Hindlimb muscle (tissue), 1 donor: ENCODE measurements at regions not wholly inside any gene's neighbourhood (a gene's known extent, or its start where the extent isn't known, plus 50 kb on each side); places are given as distances from the start of the nearest gene placed in this dataset.
A peak's percentile ranks its signal among the peaks of the same experiment; 100 is the strongest.

Experiments used
- DNase-seq: peaks from one replicate; pipeline ENCODE4 v3.0.0-alpha.2; 2013

DNA sequence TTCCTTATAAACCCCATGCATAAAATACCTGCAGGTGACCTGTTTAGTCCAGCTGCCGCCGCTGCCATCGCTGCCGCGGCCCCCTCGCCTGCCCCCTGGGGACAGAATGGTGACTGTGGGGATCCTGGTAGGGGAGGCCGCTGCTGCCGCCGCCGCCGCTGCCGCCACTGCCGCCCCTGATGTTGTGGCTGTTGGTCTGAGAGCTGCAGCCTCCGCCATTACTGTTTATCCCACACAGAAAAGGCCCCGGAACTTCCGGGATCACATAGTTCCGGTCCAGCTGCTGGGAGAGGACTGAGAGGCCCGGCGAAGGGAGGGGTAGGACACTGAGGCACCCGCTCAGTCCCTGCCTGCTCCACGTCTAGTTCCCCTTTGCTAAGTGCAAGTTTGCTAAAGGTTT lies 244.9 kb downstream of the C12orf50 start:
- no peak for DNase-seq

DNA sequence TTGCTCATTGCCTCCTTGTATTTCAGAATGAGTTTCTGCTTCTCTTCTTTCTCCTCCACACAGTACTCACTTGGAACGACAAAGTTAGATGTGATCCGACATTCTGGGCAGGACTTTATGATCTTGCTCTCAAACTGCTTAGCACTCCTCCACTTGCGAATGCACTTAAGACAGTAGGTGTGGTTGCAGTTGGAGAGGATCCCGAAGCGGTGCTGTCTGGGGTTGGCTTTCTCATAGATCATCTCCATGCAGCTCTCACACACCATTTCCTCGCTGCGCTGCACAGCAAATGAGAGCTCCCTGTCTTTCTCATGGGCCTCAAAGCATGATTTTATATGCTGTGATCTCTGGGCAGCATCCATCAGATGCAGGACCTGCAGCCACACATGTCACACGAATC lies 245.7 kb downstream of the C12orf50 start:
- DNase-seq, result no peak

DNA sequence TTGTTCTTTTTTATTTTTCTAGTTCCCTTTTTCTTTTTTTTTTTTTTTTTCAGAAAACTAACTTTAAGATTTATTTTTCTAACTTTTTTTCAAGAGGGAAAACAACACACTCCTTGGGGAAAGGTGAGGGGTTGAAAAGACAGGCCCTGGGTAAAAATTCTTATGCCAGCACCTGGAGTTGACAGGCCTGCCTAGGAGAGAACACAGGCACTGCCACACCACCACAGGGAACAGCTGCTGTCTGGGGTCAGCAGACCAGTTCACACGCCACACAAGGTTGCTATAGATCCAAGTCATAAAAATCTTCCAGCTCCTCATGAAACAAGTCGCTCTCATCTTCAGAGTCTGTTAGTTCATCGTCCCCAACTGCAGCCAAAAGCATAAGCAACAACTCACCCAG lies 246.4 kb downstream of the C12orf50 start:
- no peak for DNase-seq

DNA sequence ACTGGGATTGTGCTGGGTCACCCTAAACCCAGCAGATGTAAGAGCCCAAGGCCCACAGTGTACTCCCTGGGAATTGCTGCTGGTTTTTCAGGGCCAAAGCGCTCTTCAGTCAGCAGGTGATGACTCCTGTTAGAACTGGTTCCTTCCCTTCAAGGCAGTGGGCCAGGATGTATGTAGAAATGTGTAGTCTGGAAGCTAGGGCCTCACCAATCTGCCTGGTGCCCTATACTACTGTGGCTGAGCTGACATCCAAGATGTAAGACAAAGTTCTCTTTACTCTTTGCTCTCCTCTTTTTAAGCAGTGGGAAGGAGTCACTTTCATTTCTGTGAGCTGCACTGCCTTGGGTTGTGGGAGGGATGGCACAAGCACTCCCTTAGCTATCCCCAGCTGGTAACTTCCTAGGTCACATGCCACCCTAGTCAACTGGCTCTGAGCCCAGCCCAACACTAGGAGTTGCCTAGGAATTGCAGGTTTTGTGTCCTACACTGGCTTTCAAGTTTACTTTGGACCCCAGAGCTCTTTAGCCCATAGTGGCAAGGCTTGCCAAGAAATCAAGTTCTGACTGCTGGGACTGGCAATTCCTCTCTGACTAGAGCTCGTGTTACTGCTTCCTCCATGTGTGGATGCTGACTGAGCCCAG lies 249.2 kb downstream of the C12orf50 start:
- no peak for DNase-seq

DNA sequence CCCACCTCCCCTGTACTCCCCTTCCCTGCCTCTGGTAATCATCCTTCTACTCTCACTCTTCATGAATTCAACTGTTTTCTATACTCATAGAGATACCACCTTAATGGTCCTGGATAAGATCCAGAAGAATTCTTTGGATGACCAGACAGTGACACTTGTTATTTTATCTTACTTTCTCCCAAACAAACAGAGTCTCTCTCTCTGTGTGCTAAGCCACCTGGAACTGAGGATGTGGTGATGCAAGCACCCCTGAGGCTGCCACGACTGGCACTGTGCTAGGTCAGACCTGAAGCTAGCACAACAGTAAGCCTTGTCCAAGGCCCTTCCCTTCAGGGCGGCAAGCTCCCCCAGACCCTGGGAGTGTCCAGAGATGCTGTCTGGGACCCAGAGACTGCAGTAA lies 250.2 kb downstream of the C12orf50 start:
- no peak for DNase-seq

DNA sequence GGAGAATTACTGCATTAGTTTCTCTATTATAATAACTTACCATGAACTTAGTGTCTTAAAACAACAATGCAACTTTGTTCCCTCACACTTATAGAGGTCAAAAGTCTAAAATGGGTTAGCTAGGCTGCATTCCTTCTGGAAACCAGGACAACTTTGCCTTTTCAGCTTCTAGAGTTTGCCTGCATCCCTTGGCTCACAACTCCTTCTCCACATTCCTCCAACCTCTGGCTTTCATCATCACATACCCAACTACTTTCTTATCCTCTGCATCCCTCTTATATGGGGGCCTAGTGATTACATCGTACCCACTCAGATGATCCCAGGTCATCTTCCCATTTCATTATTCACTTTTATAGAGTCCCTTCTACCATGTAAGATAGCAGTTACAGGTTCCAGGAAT lies 251.1 kb downstream of the C12orf50 start:
- DNase-seq, result no peak

DNA sequence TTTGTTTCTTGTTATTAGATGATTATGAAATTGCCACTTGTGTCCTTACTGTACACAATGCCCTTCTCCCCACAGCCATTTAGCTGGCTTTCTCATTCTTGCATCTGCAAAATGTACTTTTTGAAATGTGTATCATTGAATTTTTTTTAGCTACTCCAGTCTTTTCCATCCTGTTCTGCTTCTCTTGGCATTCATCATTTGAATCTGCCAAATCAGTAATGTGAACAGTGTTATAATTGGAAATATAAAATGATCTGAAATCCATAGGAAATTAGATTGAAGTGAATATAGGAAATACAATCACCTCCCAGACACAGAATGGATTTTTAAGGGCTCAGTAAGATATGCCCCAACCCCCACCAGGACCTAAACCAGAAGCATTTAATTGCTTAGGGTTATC lies 253.4 kb downstream of the C12orf50 start:
- DNase-seq, result no peak

DNA sequence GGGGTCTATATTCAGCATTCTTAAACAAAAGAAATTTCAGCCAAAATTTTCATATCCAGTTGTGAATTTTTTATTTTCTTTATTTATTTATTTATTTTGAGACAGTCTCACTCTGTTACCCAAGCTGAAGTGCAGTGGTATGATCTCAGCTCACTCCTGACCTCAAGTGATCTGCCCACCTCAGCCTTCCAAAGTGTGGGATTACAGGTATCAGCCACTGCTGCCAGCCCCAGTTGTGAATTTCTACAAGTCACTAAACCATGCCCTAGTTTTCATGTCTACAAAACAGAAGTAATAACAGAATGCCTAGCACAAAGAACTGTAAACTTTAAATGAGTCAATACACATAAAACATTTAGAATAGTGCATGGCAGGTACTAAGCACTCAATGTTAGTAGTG lies 254.2 kb downstream of the C12orf50 start:
- DNase-seq, result no peak

DNA sequence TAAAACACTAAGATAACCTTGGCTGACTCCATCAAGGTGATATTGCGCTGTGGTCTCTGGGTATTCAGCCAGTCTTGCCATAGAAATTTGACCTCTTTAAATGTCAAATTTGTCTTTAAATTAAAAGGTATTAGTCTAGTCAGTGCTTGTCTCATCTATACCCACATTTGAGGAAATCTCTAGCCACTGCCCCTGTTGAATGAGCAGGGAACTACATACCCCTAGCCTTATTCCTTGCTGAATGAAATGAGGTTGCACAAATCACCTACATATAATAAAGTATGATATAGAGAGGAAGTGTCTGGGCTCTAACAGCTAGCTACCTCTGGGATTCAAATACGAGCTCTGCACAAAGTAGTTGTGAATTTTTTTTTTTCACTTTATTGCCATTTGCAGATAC lies 256.8 kb downstream of the C12orf50 start:
- no peak for DNase-seq

DNA sequence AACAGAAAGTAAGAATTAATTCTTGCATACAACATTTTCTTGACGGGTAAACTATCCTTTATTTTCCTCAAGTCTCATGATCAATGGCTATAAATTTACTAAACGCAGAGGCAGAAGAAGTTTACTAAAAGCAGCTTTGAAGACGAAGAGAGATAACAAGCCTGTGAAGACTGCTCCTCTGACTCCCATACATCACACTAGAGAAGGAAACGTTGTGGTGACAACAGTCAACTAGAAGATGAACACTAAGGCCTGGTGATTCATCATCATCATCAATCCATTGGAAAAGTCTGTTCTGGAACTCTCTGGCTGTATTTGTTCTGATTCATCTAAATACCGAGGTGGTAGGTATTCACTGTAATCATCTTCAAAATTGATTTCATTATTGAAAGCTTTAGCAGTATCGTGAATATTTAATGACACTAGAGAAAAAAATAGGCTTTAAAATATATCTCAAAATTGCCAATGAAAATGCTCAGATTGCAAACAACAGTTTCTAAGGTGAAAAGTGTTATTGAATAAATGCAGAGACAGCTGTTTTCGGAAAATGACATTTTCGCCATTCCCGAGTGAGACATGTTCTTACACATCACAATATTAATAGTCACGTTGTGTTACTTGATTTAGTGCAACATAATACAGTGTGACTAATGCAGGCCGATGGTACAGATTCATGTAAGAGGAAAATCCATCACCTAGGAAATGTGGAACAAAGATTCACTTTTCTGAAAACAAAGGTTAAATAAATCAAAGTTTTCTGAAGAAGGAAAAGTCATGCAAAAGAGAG lies 260.5 kb downstream of the C12orf50 start:
- no peak for DNase-seq

DNA sequence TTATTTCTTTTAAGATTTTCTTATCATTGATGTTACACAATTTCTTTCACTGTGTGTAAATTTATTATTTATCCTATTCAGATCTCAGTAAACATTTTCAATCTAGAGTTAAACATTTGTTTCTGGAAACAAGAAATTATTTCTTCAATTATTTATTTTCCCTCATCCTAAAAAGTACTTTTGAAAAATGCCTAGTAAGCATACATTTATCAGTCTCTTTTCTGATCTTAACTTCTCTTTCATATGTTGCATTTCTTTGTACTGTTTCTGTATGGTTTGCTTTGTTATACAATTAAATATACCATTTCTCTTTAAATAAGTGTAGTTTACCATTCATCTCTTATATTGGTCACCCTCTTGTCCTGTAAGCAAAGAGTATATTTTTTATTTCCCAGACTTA lies 263.2 kb downstream of the C12orf50 start:
- DNase-seq, result no peak

DNA sequence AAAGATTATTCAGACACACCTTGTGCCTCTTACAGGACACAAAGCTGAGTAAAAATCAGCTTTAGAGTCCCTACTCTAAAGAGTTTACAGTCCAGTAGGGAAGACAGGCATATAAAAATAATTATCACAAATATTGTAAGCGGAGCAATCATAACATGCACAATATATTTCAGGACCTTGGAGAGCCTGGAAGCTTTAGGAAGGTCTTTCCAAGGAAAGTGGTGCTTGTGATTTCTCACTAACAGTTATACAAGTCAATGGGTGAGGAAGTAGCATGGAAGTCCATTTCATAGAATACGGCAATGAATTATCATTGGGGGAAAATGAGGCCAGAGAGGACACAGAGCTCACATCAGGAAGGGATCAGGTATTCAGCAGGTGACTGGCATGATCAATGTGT lies 268.3 kb downstream of the C12orf50 start:
- DNase-seq, result no peak

DNA sequence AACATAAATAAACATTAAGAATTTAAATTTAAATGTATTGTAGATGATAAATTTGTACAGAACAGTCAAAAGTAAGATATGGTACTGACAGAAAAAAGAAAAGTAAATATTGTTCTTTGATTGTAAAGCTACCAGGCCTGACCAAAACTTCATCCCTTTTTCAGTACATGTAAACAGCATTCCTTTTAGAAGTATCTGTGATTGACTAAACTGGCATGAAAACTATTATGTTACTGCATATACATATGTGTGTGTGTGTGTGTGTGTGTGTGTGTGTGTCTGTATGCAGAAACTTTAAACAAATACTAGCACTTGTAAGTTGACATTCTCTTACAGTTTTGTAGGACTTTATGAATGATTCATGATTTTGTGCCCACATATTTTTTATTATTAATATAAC lies 270.9 kb downstream of the C12orf50 start:
- no peak for DNase-seq

DNA sequence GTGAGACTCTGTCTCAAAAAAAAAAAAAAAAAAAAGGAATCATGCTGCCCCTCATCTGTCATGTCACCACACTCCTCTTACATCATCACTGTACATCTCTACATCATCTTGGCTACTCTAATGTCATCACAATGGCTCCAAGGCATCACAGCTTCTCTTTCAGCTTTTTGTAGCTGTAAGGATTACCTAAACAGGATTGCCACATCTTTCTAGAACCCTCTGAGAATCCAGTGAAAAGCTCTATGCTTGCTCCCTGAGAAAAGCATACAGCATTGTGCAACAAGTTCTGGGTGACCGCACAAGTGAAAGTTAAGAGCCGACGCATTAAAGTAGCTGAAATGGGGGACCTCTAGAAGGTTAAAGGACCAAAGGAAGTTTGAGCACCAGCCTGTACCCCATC lies 272.5 kb downstream of the C12orf50 start:
- DNase-seq, result no peak

DNA sequence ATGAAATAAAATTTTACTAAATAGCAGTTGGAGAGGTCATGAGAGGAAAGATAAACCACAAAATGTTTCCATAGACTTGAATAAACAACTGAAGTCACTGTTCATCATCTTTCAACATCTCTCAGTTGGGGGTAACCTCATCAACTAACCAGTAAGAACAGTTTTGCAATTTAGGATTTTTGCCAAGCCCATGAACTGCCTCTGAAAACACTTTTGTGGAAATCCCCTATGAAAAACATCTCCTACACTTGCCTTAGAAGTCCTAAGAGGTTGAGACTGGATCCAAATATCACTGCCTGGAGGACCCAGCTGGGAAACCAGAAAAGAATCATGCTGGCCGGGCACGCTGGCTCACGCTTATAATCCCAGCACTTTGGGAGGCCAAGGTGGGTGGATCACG lies 273.1 kb downstream of the C12orf50 start:
- no peak for DNase-seq

DNA sequence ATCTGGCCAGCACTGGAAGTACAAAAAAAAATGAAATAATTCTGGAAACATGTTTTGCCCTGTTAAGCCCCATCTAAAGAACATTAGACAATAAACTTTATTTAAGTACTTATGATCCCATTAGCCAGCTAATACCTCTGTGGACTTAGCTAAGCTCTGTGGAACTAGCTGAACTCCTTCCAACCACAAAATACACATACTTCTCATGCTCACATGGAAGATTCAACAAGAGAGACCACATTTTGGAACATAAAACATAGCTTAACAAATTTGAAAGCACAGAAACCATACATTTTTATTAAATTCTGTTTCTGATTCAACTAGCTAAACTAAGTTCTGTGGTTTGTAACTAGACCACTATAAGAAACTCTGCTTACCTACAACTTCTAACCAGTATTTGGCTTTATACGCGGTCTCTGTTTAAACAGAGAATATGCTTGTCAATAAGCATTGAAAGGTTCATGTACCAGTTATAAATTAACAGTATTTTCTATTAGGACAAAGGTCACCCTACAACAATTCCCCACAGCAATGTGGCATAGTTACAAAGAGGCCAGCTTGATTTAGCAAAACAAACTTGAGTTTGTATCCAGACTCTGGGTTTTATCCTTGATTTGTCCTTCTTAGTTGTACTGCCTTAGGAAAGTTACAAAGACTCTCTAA lies 300.1 kb downstream of the C12orf50 start:
- no peak for DNase-seq

DNA sequence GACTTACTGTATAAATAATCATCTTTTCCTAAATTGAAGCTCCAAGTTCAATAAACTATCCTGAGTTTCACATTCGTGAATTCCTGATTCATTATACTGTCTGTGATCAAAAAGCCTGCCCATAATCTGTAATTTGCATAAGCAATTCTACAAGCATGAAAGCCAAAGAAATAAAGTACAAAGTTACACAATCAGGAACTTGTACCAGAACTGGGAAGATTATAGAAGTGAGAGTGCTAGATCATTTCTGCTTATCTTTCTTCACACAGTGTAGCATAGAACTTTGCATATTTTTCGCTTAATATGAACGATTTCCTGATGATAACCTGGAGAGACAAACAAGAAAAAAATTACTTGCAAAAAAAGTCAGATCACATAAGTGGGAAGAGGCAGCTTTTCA lies 308.2 kb downstream of the C12orf50 start:
- no peak for DNase-seq

DNA sequence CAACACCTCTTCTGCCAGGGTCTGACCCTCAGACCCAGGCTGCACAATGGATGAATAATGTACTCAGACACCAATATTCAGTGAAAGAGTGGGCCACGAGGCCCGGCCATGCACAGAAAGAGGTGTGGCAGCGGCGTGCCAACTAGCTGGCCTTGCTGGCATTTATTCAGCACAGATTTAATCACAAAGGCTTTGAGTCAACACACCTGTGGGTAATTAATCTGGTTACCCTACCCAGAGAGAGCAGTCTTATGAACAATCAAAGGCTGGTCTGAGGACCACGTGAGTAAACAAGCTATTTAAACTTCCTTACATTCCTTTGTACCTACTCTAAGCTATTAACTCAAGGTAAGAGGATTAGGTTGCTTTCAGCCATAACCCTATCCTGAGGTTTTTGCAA lies 324.8 kb downstream of the C12orf50 start:
- DNase-seq, result no peak

DNA sequence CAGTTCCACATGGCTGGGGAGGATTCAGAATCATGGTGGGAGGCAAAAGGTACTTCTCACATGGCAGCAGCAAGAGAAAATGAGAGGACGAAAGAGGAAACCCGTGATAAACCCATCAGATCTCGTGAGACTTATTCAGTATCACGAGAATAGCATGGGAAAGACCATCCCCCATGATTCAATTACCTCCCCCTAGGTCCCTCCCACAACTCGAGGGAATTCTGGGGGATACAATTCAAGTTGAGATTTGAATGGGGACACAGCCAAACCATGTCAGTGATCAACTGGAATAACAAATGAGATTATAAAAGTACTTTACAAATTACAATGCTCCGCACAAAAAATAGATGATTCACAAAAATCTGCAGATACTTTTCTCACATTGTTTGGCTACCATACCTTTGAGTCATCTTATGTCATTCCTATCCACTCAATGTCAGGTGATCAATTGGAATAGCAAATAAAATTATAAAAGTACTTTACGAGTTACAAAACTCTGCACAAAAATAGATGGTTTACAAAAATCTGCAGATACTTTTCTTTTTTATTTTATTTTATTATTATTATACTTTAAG lies 338.9 kb downstream of the C12orf50 start:
- DNase-seq, result no peak

DNA sequence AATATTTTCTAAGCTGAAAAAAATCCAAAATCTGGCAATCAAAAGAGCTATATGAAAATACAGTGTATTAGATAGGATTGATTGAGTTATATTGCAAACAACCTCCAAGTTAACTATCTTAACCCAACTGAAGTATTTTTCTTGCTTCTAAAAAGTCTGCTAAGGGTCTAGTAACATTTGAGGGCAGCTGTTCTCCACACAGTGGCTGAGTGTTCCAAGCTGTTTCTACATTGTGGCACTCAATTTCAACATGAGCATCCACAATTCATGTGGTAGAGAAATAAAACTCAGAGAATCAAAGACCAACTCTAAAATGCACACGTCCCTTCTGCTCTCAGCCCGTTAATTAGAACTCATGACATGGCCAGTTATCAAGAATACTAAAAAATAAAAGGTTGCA lies 340.0 kb downstream of the C12orf50 start:
- no peak for DNase-seq

DNA sequence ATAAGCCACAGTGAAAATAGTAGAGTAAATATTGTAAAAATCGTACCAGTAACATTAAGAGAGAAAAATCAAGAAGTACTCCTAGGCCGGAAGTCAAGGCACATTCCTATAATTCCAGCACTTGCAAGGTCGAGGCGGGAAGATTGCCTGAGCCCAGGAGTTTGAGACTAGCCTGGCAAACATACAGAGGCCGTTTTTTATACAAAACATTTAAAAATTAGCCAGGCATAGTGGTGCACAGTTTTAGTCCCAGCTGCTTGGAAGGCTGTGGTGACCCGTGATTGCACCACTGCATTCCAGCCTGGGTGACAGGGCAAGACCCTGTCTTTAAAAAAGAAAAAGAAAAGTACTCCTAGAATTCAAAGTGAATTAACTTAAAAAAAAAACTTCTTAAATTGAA lies 341.8 kb downstream of the C12orf50 start:
- peak; percentile 6 for DNase-seq

DNA sequence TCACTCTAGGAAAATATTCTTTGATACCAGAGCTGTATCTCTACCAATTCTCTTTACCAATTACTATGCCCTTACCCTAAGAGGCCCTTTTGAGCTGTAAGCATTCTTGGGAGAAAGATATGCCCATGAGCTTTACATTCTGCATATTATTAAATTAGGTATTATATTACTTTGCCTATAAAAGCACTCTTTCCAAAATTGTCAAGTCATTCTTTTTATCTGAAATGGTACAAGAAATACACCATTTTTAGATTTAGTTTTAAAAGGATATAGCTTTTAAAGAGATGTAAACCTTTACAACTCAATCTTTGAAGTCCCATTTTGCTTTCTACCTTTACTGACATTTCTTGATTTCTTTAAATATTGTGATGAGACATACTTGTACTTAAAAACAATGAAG lies 343.5 kb downstream of the C12orf50 start:
- no peak for DNase-seq

DNA sequence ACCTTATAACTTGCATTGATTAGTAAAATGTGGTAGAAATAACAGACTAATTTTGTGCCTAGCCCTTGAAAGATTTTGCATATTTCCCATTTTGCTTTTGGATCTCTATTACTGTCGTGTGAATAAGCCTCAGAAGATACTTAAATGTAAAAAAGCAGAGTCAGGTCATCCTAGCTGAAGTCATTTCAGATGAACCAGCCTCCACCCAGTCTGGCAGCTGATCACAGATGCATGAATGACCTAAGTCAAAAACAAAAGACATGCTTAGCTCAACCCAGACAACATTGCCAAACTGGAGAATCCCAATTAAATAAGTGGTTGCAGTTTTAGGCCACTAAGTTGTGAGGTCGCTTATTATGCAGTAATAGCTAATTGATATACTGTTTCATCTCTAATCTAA lies 349.9 kb downstream of the C12orf50 start:
- no peak for DNase-seq

DNA sequence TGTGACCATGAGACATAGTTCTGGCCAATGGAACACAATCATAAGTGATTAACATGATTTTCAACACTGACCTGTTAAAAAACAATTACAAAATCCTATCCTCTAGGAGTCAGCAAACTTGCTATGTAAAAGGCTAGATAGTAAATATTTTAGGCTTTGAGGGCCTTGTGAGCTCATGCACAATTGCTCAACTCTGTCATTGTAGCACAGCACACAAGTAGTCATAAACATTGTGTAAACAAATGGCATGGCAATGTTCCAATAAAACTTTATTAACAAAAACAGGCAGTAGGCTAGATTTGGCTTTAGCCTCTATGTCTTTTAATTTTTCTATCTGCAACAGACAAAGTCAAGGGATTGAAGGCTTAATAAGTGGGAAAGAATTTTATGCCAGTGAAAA lies 350.7 kb downstream of the C12orf50 start:
- DNase-seq, result no peak
